ENCODE measurements at regions not wholly inside any gene's neighbourhood (a gene's known extent, or its start where the extent isn't known, plus 50 kb on each side); places are given as distances from the start of the nearest gene placed in this dataset.
A peak's percentile ranks its signal among the peaks of the same experiment; 100 is the strongest.

DNA sequence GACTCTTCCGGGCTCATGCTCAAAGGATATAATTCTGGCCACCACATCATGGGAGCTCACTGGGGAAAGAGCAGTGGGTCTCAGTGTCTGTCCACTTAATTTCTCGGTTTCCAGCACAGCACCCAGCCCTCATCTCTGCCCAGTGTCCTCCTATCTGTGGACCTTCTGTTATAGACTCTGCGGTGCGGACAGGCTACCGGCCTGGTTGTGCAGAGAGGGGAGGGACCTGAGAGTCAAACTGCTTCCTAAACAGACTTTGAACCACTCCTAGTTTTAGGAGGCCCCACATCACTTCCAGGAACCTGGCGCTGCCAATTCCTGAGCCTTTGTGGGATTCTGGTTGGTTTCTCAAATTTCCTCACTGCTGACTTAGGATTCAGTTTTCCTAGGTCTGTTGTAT is 59.8 kb upstream of the MED4 start:
- no peaks in the 10 kb centered on the region for H3K9me3 ChIP-seq
- peak overlapping the region; percentile 41 to 70 (median 59) for H3K27ac ChIP-seq
- H3K4me1 ChIP-seq = peaks cover 0 to 24% (median 6%) of the 10 kb centered on the region in 4 donors
- TF ChIP-seq, protein P1, sequence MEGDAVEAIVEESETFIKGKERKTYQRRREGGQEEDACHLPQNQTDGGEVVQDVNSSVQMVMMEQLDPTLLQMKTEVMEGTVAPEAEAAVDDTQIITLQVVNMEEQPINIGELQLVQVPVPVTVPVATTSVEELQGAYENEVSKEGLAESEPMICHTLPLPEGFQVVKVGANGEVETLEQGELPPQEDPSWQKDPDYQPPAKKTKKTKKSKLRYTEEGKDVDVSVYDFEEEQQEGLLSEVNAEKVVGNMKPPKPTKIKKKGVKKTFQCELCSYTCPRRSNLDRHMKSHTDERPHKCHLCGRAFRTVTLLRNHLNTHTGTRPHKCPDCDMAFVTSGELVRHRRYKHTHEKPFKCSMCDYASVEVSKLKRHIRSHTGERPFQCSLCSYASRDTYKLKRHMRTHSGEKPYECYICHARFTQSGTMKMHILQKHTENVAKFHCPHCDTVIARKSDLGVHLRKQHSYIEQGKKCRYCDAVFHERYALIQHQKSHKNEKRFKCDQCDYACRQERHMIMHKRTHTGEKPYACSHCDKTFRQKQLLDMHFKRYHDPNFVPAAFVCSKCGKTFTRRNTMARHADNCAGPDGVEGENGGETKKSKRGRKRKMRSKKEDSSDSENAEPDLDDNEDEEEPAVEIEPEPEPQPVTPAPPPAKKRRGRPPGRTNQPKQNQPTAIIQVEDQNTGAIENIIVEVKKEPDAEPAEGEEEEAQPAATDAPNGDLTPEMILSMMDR (IDR thresholded peaks at IDR 0.05) = no peak
- TF ChIP-seq POLR2A (IDR thresholded peaks at IDR 0.05) = no peak
- no peak overlapping the region for H3K4me3 ChIP-seq
- no peaks in the 10 kb centered on the region for H3K36me3 ChIP-seq
- no peaks in the 10 kb centered on the region for H3K27me3 ChIP-seq
- no peak for DNase-seq

GRCh38 chr13:48153186-48153585 is 58.3 kb upstream of the MED4 start:
- DNase-seq = no peak
- H3K4me1 ChIP-seq = peaks cover 0 to 19% (median 6%) of the 10 kb centered on the region in 4 donors
- no peaks in the 10 kb centered on the region for H3K36me3 ChIP-seq
- no peak for TF ChIP-seq POLR2A (IDR thresholded peaks at IDR 0.05)
- H3K9me3 ChIP-seq = no peaks in the 10 kb centered on the region
- H3K27ac ChIP-seq = no peak overlapping the region
- H3K27me3 ChIP-seq = no peaks in the 10 kb centered on the region
- H3K4me3 ChIP-seq = no peak overlapping the region

DNA sequence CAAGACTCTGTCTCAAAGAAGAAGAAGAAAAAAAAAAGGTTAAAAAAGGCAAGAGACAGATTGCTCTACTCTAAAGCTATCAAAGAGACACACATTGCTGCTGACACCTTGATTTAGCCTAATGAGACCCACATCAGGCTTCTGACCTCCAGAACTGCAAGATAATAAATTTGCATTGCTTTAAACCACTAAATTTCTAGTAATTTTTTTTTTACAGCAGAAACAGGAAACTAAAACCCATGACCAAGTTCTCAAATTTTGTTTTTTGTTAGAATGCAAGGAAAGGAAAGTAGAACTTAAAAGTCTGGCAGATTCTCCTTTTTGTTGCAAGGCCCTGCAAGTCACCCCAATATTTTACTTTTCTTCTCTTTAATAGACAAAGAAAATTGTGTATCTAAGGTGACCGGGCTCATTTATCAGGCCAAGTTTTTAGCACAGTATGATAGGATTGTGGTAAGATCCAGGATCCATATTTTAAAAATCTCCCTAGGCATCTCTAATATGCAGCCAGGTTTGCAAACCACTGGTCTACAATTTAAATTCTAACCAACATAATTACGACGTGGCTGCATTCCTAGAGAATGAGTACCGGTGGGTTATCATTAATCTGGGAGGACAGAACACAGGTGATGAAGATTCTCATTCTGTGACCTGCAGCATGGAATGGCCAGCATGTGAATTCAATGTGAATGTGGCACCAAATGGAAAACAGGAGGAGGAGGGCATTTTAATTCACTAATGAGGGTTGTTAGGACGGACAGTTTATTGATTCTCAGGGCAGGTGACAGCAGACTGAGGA is 56.7 kb upstream of the MED4 start:
- Histone ChIP-seq H3K36me3 (no peaks in the 10 kb centered on the region), H3K27ac (peak overlapping the region; percentile 43 to 63 (median 60)), H3K27me3 (no peaks in the 10 kb centered on the region), H3K4me3 (no peak overlapping the region), H3K9me3 (no peaks in the 10 kb centered on the region), H3K4me1 (peaks cover 0 to 12% (median 6%) of the 10 kb centered on the region in 4 donors)
- TF ChIP-seq POLR2A (IDR thresholded peaks at IDR 0.05) = no peak
- TF ChIP-seq, protein P1 (IDR thresholded peaks at IDR 0.05) = no peak
- DNase-seq = no peak

GRCh38 chr13:48148454-48148853 is 53.5 kb upstream of the MED4 start:
- Histone ChIP-seq H3K4me3 (no peak overlapping the region), H3K9me3 (no peaks in the 10 kb centered on the region), H3K4me1 (peaks cover 0 to 9% (median 4%) of the 10 kb centered on the region in 4 donors), H3K27me3 (no peaks in the 10 kb centered on the region), H3K27ac (no peak overlapping the region), H3K36me3 (no peaks in the 10 kb centered on the region)
- TF ChIP-seq, protein P1 (IDR thresholded peaks at IDR 0.05) = no peak
- TF ChIP-seq POLR2A (IDR thresholded peaks at IDR 0.05) = no peak
- DNase-seq = no peak

DNA sequence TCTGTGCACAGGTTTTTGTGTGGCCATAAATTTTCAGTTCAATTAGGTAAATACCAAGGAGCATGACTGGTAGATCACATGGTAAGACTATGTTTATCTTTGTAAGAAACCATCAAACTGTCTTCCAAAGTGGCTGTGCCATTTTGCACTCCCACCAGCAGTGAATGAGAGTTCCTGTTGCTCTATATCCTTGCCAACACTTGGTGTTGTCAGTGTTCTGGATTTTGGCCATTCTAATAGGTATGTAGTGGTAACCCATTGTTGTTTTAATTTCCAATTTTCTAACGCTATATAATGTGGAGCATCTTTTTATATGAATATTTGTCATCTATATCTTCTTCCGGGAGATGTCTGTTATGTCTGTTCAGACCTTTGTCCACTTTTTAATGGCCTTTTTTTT is 51.7 kb upstream of the MED4 start:
- Histone ChIP-seq H3K4me1 (peaks cover 0 to 1% (median 0%) of the 10 kb centered on the region in 4 donors), H3K36me3 (no peaks in the 10 kb centered on the region), H3K4me3 (no peak overlapping the region), H3K27ac (no peak overlapping the region), H3K9me3 (no peaks in the 10 kb centered on the region), H3K27me3 (no peaks in the 10 kb centered on the region)
- no peak for DNase-seq
- TF ChIP-seq, protein P1 (IDR thresholded peaks at IDR 0.05) = no peak
- TF ChIP-seq POLR2A (IDR thresholded peaks at IDR 0.05) = no peak

DNA sequence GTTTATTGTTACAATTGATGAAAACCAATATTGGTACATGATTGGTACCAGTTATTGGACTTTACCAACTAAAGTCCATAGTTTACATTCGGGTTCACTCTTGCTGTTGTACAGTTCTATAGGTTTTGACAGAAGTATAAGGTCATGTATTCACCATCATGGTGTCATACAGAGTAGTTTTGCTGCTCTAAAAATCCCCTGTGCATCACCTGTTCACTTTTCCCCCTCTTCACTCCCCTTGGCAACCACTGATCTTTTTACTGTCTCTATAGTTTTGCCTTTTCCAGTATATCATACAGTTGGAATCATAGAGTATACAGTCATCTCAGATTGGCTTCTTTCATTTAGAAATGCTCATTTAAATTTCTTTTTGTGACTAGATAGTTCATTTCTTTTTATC is 51.2 kb upstream of the MED4 start:
- TF ChIP-seq, protein P1 (IDR thresholded peaks at IDR 0.05) = no peak
- TF ChIP-seq POLR2A (IDR thresholded peaks at IDR 0.05) = no peak
- Histone ChIP-seq H3K27me3 (no peaks in the 10 kb centered on the region), H3K27ac (no peak overlapping the region), H3K36me3 (no peaks in the 10 kb centered on the region), H3K4me3 (no peak overlapping the region), H3K4me1 (no peaks in the 10 kb centered on the region), H3K9me3 (no peaks in the 10 kb centered on the region)
- DNase-seq = no peak

Measured in Peyer's patch (tissue), 4 donors.